HG03432 (cell line): ENCODE measurements at regions not wholly inside any gene's neighbourhood (a gene's known extent, or its start where the extent isn't known, plus 50 kb on each side); places are given as distances from the start of the nearest gene placed in this dataset.

ENCODE experiments used
- ATAC-seq: cut with Tn5 transposase; IDR thresholded peaks from one replicate; pipeline ENCODE4 v1.9.1; 2021; ENCODE audit warnings: mild to moderate bottlenecking, moderate library complexity; ENCODE audit not compliant: unreplicated experiment

- ATAC-seq: no peak
These were observed 217.1 kb downstream of the PRL start for GRCh38 chr6:22079783-22080182.

- ATAC-seq: peak; percentile 74
These were observed 215.1 kb downstream of the PRL start for GRCh38 chr6:22081709-22082108.

- ATAC-seq: no peak
These were observed 214.6 kb downstream of the PRL start for GRCh38 chr6:22082218-22082617.

- ATAC-seq: no peak
These were observed 213.7 kb downstream of the PRL start for GRCh38 chr6:22083119-22083518.

- peak; percentile 49 for ATAC-seq
These were observed 208.7 kb downstream of the PRL start for GRCh38 chr6:22087960-22088706.

- no peak for ATAC-seq
These were observed 205.3 kb downstream of the PRL start for GRCh38 chr6:22091424-22091948.

- no peak for ATAC-seq
These were observed 201.0 kb downstream of the PRL start for GRCh38 chr6:22095836-22096235.

- no peak for ATAC-seq
These were observed 198.2 kb downstream of the PRL start for GRCh38 chr6:22098601-22099031.

- ATAC-seq: no peak
These were observed 197.6 kb downstream of the PRL start for GRCh38 chr6:22099231-22099630.

- no peak for ATAC-seq
These were observed 196.9 kb downstream of the PRL start for GRCh38 chr6:22099923-22100322.

GRCh38 chr6:22101163-22101562 lies 195.7 kb downstream of the PRL start:
- ATAC-seq: no peak

GRCh38 chr6:22102671-22103070 lies 194.2 kb downstream of the PRL start:
- peak; percentile 94 for ATAC-seq

GRCh38 chr6:22106451-22106850 lies 190.4 kb downstream of the PRL start:
- no peak for ATAC-seq

GRCh38 chr6:22106961-22107360 lies 189.9 kb downstream of the PRL start:
- ATAC-seq: no peak

- ATAC-seq: no peak
These were observed 188.6 kb downstream of the PRL start for GRCh38 chr6:22108199-22108598.

GRCh38 chr6:22110061-22110460 lies 186.8 kb downstream of the PRL start:
- ATAC-seq: no peak

- no peak for ATAC-seq
These were observed 184.4 kb downstream of the PRL start for GRCh38 chr6:22112461-22112860.

GRCh38 chr6:22113026-22113766 lies 183.6 kb downstream of the PRL start:
- ATAC-seq: no peak

- no peak for ATAC-seq
These were observed 181.3 kb downstream of the PRL start for GRCh38 chr6:22115559-22115958.

GRCh38 chr6:22117631-22118030 lies 179.2 kb downstream of the PRL start:
- ATAC-seq: no peak

GRCh38 chr6:22119500-22119899 lies 177.3 kb downstream of the PRL start:
- no peak for ATAC-seq

GRCh38 chr6:22124756-22125155 lies 172.1 kb downstream of the PRL start:
- ATAC-seq: no peak
